ENCODE measurements at regions not wholly inside any gene's neighbourhood (a gene's known extent, or its start where the extent isn't known, plus 50 kb on each side); places are given as distances from the start of the nearest gene placed in this dataset.
"Not testable (repeated sequence)": the region's sequence is repeated elsewhere in the genome, so short reads cannot be mapped to it uniquely, and the experiment has no call there.

GRCh38 chr4:131747203-131747602 is 1401.9 kb upstream of the PCDH10 start:
- not testable (repeated sequence) for DNase-seq (ENCODE audit: low read depth)

- not testable (repeated sequence) for DNase-seq (ENCODE audit: low read depth)
These were observed 1399.9 kb upstream of the PCDH10 start for GRCh38 chr4:131749224-131749623.

GRCh38 chr4:131750006-131750405 is 1399.1 kb upstream of the PCDH10 start:
- DNase-seq (ENCODE audit: low read depth), result not testable (repeated sequence)

- DNase-seq (ENCODE audit: low read depth), result not testable (repeated sequence)
These were observed 1398.6 kb upstream of the PCDH10 start for GRCh38 chr4:131750469-131750868.

GRCh38 chr4:131762234-131762633 is 1386.9 kb upstream of the PCDH10 start:
- not testable (repeated sequence) for DNase-seq (ENCODE audit: low read depth)

GRCh38 chr4:131764730-131765129 is 1384.4 kb upstream of the PCDH10 start:
- no peak for DNase-seq (ENCODE audit: low read depth)

- DNase-seq (ENCODE audit: low read depth), result peak; percentile 61
These were observed 1374.7 kb upstream of the PCDH10 start for GRCh38 chr4:131774382-131774781.

GRCh38 chr4:131810565-131810964 is 1338.5 kb upstream of the PCDH10 start:
- DNase-seq (ENCODE audit: low read depth), result not testable (repeated sequence)

Data from renal cortical epithelial cell (primary cell).